Activated CD4-positive, alpha-beta T cell treated with anti-CD3 and anti-CD28 coated beads, Interleukin-2, amount 50 U/mL, for 16 hours (primary cell): ENCODE measurements at regions not wholly inside any gene's neighbourhood (a gene's known extent, or its start where the extent isn't known, plus 50 kb on each side); places are given as distances from the start of the nearest gene placed in this dataset.

Experiments used
- DNase-seq: peaks from one replicate; pipeline ENCODE4 v3.0.0-alpha.2; 2020

DNA sequence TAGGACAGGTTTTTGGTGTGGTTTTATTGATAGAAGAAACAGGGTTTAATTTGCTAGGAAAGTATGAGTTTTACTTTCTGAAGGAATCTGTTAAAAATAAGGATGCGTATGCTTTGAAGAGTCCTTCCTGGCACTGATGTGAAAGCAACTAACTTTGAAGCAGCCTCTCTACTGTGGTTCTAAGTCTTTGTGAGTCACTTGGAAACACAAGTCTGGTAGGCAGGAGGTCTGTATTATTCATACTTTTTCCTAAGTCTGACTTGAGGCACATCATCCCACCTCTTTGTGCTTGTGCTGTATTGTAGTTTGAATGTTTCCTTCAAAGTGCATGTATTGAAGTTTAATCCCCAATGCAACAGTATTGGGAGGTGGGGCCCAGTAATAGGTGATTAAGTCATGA is 129.0 kb downstream of the TAF11L14 start:
- DNase-seq: no peak

- no peak for DNase-seq
Observed at GRCh38 chr5:17766031-17766430, 131.8 kb downstream of the TAF11L14 start.

- DNase-seq: no peak
Observed at GRCh38 chr5:17769277-17769676, 135.0 kb downstream of the TAF11L14 start.

- no peak for DNase-seq
Observed at GRCh38 chr5:17772232-17772631, 138.0 kb downstream of the TAF11L14 start.

- DNase-seq: no peak
Observed at GRCh38 chr5:17785774-17786173, 151.5 kb downstream of the TAF11L14 start.

DNA sequence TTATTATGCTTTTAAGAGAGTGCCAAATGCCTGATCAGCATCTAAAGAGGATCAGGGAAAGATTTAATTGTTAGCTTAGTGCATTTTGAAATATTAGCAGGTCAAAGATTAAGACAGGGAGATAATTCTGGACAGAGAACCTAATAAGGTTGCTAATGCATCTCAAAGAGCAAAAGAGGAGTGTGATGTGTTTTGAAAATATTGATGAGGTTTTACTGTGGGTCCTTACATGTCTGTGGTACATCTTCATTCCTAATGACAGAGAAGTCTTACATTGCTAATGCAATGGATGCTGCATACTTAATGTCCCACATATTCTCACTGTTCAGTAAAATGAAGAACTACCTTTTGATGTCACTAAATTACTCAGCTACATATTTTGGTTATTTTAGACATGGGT is 154.1 kb downstream of the TAF11L14 start:
- DNase-seq: no peak

DNA sequence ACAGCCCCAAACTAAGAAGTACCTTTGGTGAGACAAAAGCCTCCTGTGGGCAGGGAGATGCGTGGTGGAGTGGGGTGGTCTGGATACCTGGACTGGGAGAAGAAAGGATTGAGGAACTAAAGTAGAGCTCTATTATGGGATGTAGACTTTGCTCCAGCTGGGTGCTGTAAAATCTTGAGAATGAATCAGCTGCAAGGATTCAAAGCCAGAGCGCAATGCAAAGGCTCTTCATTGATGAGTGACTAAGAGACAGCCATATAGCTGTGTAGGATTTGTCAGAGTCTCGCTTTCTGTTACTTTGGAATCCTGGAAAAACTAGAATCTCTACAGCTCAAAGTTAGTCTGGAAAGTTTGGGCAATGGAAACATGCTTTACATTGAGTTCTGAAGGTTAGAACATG is 159.9 kb downstream of the TAF11L14 start:
- DNase-seq: no peak

GRCh38 chr5:17794815-17795214 is 160.6 kb downstream of the TAF11L14 start:
- DNase-seq: no peak

- no peak for DNase-seq
Observed at GRCh38 chr5:17796142-17796541, 161.9 kb downstream of the TAF11L14 start.

DNA sequence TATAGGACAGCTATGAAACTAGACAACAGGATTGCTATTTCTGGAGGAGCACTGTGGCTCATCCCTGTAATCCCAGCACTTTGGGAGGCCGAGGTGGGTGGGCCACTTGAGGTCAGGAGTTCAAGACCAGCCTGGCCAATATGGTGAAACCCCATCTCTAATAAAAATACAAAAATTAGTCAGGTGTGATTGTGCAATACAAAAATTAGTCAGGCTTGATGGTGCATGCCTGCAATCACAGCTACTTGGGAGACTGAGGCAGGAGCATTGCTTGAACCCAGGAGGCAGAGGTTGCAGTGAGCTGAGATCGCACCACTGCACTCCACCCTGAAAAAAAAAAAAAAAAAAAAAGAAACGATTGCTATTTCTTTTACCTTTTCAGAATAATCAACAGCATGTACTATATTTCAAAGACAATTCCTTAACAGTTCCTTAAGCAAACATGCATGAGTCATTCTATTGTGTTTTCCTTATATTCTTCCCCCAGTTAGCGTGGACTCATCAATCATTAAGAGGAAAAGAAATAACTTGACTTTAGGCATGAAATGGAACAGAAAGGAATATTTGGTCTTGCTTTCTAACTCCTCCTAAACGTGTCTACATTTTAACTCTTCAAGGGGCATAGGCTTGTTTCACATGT is 162.6 kb downstream of the TAF11L14 start:
- no peak for DNase-seq

- DNase-seq: no peak
Observed at GRCh38 chr5:17799521-17799920, 165.3 kb downstream of the TAF11L14 start.

- no peak for DNase-seq
Observed at GRCh38 chr5:17801595-17801994, 167.3 kb downstream of the TAF11L14 start.

- no peak for DNase-seq
Observed at GRCh38 chr5:17802256-17802655, 168.0 kb downstream of the TAF11L14 start.

GRCh38 chr5:17803971-17804370 is 169.7 kb downstream of the TAF11L14 start:
- no peak for DNase-seq

DNA sequence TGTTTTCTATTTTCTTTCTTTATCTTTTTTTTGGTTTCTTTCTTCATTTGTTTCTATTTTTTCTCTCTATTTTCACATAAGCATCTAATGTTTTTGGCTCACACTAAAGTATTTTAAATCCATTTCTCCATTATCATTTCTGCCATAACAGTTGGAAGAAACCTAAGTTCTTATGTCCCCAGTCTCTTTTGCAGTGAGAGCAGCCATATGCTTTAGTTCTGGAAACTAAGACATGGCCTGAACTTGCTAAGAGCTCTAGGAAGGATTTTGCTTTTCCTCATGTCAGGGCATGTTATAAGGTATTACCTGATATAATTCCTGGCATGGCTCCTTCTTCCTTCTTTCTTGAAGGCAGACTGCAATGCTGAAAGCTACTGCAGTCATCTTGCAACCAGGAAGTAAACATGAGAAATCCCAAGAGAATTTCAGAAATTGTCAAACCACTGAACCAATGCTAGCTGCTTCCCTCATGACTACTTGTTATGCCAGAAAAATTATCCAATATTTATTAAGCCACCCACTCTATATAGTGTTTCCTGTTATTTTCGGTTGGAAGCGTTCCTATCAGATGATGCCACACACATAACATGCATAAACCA is 171.1 kb downstream of the TAF11L14 start:
- DNase-seq: no peak

DNA sequence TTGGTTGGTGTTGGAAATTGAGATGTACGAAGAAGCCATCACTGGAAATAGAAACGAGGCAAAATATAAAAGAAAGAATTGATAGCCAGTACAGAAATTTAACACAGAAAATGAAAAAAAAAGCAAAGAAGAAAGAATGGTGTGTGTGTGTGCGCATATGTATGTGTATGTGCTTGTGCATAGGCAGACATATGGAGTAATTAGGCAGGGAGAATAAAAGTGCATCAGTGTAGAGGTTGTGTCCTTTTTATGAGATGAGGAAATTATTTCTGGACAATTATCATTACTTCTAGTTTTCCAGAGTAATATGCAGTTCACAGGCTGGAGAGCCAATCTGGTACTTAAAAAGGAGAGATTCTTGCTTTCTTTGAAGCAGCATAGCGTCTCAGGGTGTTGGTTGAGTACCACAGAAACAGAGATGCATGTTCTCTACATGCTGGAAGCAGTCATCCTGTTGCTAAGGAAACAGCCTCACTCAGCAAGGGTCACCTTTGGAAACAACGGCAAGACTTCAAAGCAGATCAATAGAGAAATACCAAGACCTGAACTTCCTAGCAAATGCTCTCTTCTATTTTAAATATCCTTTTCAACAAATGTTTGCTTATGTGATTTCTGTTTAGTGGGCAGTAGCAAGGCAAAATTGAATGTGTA is 172.7 kb downstream of the TAF11L14 start:
- DNase-seq: no peak

- DNase-seq: no peak
Observed at GRCh38 chr5:17808566-17808965, 174.3 kb downstream of the TAF11L14 start.

DNA sequence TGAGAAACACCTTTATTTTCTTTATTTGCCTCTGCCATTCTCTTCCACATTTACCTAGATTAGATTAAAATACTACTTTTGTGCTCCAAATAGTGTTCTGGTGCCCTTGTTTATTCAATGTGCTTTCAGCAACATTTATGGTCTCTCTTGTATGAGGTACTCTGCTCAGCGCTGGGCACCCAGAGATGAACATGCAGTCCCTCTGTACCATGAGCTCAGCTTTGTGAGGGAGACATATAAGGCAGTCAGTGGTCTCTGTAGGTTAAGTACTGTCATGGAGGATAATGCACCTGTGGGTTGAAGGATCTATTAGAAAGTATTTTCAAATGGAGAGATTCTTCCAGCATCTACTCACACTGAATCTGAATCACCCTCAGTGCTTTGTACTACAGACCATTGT is 176.5 kb downstream of the TAF11L14 start:
- no peak for DNase-seq

- no peak for DNase-seq
Observed at GRCh38 chr5:17813214-17813613, 179.0 kb downstream of the TAF11L14 start.

DNA sequence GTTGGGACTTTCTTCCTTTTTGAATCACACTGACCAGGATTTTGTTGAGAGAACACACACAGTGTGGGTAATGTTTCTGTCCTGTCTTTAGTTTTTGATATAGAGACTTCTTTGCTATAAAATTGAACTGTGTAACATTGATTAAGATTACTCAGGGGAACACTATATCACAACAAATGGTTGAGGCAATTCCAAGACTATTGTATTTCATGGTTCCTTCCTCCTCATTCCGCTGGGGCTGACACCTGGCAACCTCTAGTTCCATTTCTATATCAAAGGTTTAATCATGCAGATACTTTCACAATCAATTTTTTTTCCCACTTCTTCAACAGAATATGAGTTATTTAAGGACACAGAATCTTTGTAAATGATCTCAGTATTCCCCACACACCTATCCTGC is 182.2 kb downstream of the TAF11L14 start:
- DNase-seq: no peak

GRCh38 chr5:17816944-17817343 is 182.7 kb downstream of the TAF11L14 start:
- DNase-seq: no peak

GRCh38 chr5:17817990-17818389 is 183.7 kb downstream of the TAF11L14 start:
- no peak for DNase-seq

DNA sequence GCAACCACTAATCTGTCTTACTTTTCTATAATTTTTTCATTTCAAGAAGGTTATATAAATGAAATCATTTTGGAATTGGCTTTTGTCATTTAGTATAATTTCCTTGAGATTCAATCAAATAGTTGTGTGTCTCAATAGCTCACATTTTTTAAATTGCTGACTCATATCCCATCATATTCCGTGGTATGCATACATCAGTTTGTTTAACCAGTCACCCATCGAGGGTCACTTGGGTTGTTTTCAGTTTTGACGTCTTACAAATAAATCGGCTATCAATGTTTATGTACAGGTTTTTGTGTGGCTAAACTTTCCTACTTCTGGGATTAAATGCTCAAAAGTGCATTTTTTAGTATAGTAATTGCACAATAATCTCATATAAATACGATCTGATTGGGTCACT is 185.5 kb downstream of the TAF11L14 start:
- DNase-seq: no peak

DNA sequence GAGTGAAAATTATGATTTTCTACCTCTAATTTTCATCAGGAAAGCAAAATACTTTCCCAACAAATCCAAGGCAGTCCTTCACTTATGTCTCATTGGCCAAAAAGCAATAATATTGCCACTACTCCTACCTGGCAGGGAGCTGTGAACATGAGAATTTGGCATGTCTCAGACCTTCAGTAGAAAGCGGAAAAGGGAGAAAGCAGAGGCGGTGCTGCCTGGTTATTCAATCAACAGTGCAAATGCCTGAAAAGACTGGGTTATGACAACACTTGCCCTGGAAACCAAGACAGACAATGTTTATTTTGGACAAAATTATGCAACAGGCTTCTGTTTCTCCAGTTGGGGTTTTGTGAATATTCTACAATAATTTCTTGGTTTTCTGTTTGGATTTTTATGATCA is 194.4 kb downstream of the TAF11L14 start:
- DNase-seq: no peak

GRCh38 chr5:17829456-17829855 is 195.2 kb downstream of the TAF11L14 start:
- DNase-seq: no peak
